RWPE2 (cell line): ENCODE measurements at regions not wholly inside any gene's neighbourhood (a gene's known extent, or its start where the extent isn't known, plus 50 kb on each side); places are given as distances from the start of the nearest gene placed in this dataset.

Experiments used
- ATAC-seq: fragments of 200-7000 bp; cut with Tn5 transposase; 3 replicates; pipeline ENCODE4 v1.9.1; 2021; ENCODE audit warnings: low read depth
- DNase-seq: peaks from one replicate; pipeline ENCODE4 v3.0.0-alpha.2; 2020; ENCODE audit warnings: low spot score
- H3K27ac ChIP-seq: fragments of 450-650 bp; 2 replicates; pipeline ENCODE4 v1.5.1; 2017; ENCODE audit warnings: mild to moderate bottlenecking; ENCODE audit not compliant: poor library complexity, severe bottlenecking
- H3K27me3 ChIP-seq: fragments of 250-450 bp; sonication (Bioruptor Pico); 2 replicates; pipeline ENCODE4 v1.5.1; 2021; ENCODE audit warnings: mild to moderate bottlenecking, moderate library complexity; ENCODE audit not compliant: insufficient read depth, poor library complexity, severe bottlenecking
- H3K36me3 ChIP-seq: fragments of 250-450 bp; sonication (Bioruptor Pico); 2 replicates; pipeline ENCODE4 v1.5.1; 2020; ENCODE audit warnings: low read depth, mild to moderate bottlenecking, moderate library complexity
- H3K4me1 ChIP-seq: fragments of 250-450 bp; sonication (Bioruptor Pico); 2 replicates; pipeline ENCODE4 v1.5.1; 2021; ENCODE audit warnings: mild to moderate bottlenecking, moderate library complexity; ENCODE audit not compliant: insufficient read depth, poor library complexity, severe bottlenecking
- H3K4me3 ChIP-seq: fragments of 250-450 bp; sonication (Bioruptor Pico); 2 replicates; pipeline ENCODE4 v1.5.1; 2021; ENCODE audit warnings: mild to moderate bottlenecking, moderate library complexity; ENCODE audit not compliant: severe bottlenecking
- H3K9me3 ChIP-seq: fragments of 250-450 bp; sonication (Bioruptor Pico); 2 replicates; pipeline ENCODE4 v1.5.1; 2021; ENCODE audit warnings: mild to moderate bottlenecking, moderate library complexity; ENCODE audit not compliant: severe bottlenecking
- CTCF ChIP-seq: fragments of 450-650 bp; IDR thresholded peaks from one replicate; pipeline ENCODE4 v1.5.1; 2017; ENCODE audit warnings: mild to moderate bottlenecking, moderate library complexity; ENCODE audit not compliant: poor library complexity, severe bottlenecking

- H3K4me3 ChIP-seq: no peak overlapping the region
- H3K9me3 ChIP-seq: no peaks in the 10 kb centered on the region
- H3K36me3 ChIP-seq: no peaks in the 10 kb centered on the region
- no peak for TF ChIP-seq CTCF
- DNase-seq (no peak), ATAC-seq (no peak)
- H3K27ac ChIP-seq: no peak overlapping the region
- H3K4me1 ChIP-seq: no peaks in the 10 kb centered on the region
- H3K27me3 ChIP-seq: no peaks in the 10 kb centered on the region
These were observed 64.1 kb upstream of the SALL3 start for GRCh38 chr18:78915446-78916008.

DNA sequence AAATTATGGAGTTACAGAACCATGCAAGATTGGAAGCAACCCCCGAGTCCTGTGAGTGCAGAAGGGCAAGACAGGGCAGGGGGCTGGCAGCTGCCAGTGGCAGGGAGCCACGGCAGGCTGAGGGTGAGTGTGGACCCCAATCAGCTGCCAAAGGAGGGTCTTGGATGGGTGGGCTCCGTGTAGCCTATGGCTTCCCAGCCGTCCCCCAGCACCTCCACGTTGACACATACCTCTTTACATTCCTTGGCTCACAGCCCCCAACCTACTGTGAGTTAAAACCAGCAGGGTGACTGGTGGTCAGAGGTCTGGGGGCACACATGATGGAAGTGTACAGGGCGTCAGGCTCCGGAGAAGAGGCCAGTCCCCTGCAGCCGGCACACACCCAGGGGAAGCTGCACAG lies 60.9 kb upstream of the SALL3 start:
- DNase-seq: no peak
- Histone ChIP-seq H3K9me3 (no peaks in the 10 kb centered on the region), H3K27ac (no peak overlapping the region), H3K4me1 (no peaks in the 10 kb centered on the region), H3K27me3 (no peaks in the 10 kb centered on the region), H3K36me3 (no peaks in the 10 kb centered on the region), H3K4me3 (no peak overlapping the region)
- ATAC-seq: no peak
- no peak for TF ChIP-seq CTCF

GRCh38 chr18:78919956-78920355 lies 59.7 kb upstream of the SALL3 start:
- DNase-seq: no peak
- Histone ChIP-seq H3K36me3 (no peaks in the 10 kb centered on the region), H3K27me3 (no peaks in the 10 kb centered on the region), H3K4me3 (no peak overlapping the region), H3K4me1 (no peaks in the 10 kb centered on the region), H3K9me3 (no peaks in the 10 kb centered on the region), H3K27ac (no peak overlapping the region)
- ATAC-seq: no peak
- no peak for TF ChIP-seq CTCF

DNA sequence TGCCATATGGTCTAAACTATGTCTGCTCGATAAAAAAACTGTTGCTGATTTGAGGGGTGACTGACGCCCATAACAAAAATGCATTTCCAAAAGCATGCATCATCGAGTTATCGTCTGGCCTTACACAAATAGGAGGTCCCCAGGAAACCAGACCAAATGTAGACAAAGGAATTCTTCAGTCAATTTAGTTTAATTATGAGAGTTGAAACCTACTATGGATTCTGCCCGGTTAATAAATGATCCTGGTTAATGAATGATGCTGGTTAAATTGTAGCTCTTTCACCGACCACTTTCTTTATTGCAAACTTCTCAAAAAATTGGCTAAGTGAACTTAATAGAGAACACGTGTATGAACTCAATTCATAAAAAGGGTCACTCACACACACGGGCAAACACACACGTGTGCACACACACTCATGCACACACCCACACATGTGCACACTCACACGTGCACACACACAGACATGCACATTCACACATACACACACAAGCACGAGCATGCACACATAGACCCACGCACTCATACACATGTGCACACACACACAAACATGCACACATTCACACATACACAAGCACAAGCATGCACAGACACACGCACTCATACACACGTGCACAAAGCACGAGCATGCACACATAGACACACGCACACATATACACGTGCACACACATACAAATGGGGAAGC lies 59.0 kb upstream of the SALL3 start:
- H3K4me1 ChIP-seq: no peaks in the 10 kb centered on the region
- no peaks in the 10 kb centered on the region for H3K36me3 ChIP-seq
- no peak overlapping the region for H3K4me3 ChIP-seq
- DNase-seq (no peak), ATAC-seq (no peak)
- H3K27ac ChIP-seq: no peak overlapping the region
- no peaks in the 10 kb centered on the region for H3K27me3 ChIP-seq
- H3K9me3 ChIP-seq: no peaks in the 10 kb centered on the region
- TF ChIP-seq CTCF: no peak

- H3K36me3 ChIP-seq: no peaks in the 10 kb centered on the region
- DNase-seq: no peak
- no peaks in the 10 kb centered on the region for H3K4me1 ChIP-seq
- H3K9me3 ChIP-seq: no peaks in the 10 kb centered on the region
- H3K27ac ChIP-seq: no peak overlapping the region
- no peak for ATAC-seq
- H3K4me3 ChIP-seq: no peak overlapping the region
- no peaks in the 10 kb centered on the region for H3K27me3 ChIP-seq
- no peak for TF ChIP-seq CTCF
These were observed 56.8 kb upstream of the SALL3 start for GRCh38 chr18:78922856-78923255.
